ENCODE measurements at regions not wholly inside any gene's neighbourhood (a gene's known extent, or its start where the extent isn't known, plus 50 kb on each side); places are given as distances from the start of the nearest gene placed in this dataset.
"Not testable (repeated sequence)": the region's sequence is repeated elsewhere in the genome, so short reads cannot be mapped to it uniquely, and the experiment has no call there.

DNA sequence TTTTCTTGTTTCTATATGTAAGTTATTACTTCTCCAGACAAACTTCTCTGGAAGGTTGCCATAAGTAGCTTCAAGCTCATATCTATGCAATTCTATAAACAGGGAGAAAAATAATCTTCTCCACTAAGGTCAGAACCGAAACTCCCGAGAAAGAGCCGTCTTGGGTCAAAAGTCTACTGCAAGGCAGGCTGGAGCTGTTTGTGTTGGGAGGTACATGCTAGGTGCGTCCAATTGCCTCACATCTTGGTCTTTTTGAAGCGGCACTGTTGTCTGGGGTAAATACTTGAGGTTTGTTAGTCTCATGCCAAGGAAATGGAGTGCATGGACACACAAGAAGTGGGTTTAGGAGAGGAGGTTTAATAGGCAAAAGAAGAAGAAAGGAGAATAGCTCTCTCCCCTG is 674.7 kb upstream of the TMEM132C start:
- DNase-seq (ENCODE audit: low spot score in 2 of 2), result no peak
- FAIRE-seq, result no peak

DNA sequence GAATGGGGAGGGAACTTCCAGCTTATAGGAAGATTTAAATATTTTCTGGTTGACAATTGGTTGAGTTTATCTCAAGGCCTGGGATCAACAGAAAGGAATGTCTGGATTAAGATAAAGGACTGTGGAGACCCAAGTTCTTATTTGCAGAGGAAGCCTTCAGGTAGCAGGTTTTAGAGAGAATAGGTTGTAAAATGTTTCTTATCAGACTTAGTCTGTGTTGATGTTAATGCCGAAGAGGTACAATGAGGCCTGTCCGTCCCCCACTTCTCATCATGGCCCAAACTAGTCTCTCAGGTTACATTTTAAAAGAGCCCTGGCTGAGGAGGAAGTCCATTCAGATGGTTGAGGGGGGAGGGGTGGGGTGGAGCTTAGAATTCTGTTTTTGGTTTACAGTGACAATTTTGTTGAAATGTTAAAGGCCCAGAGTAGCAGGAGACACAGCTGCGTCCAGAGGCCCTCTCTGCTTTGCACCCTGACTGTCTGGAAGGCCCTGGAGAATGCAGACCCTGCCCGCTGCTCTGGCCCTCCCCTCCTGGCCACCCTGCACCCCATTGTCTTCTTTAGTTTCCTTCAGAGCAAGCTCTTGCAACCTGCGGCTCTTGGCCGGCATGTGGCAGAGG is 672.5 kb upstream of the TMEM132C start:
- FAIRE-seq (no peak), DNase-seq (ENCODE audit: low spot score in 2 of 2) (no peak)

GRCh38 chr12:127595506-127595905 is 671.5 kb upstream of the TMEM132C start:
- DNase-seq (ENCODE audit: low spot score in 2 of 2) (no peak), FAIRE-seq (no peak)

DNA sequence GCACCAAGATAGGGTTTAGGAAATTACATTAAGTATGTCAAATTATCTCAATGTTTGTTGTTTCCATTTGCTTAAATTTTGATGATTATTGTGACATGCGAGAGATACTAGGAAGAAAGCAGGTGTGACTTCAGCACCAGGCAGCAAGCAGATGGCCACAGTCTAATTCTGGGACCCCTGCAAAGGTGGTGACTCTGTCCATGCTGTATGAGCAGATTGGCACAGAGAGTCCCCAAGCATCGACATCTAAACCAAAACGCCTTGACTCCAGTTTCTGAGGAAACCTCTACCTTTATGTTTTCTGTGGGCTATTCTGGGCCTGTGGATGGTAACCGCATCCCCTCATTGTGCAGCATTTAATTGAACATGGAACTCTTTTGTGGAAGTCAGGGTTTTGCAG is 670.1 kb upstream of the TMEM132C start:
- FAIRE-seq (no peak), DNase-seq (ENCODE audit: low spot score in 2 of 2) (no peak)

DNA sequence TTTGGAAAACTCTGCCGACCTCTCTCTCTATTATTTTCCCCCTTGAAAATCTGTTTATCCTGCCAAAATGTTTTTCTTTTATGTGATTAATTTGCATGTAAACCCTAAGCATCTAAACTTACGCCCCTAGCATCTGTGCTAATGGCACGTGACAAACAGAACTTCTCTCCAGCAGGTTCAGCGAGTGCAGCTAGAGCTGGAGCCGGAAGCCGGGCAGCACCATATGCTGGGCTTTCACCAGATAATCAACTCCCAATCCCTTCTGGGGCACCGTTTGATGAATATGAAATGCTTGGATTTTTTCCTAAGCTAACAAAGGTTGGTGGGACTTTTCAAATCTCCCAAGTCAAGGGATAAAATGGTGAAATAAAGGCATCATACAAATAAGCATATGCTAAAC is 667.5 kb upstream of the TMEM132C start:
- FAIRE-seq, result no peak
- DNase-seq (ENCODE audit: low spot score in 2 of 2), result no peak

- DNase-seq (ENCODE audit: low spot score in 2 of 2), result no peak
- FAIRE-seq, result no peak
Measured at GRCh38 chr12:127600211-127600610, 666.8 kb upstream of the TMEM132C start.

- FAIRE-seq (no peak), DNase-seq (ENCODE audit: low spot score in 2 of 2) (no peak)
Measured at GRCh38 chr12:127606476-127607015, 660.4 kb upstream of the TMEM132C start.

DNA sequence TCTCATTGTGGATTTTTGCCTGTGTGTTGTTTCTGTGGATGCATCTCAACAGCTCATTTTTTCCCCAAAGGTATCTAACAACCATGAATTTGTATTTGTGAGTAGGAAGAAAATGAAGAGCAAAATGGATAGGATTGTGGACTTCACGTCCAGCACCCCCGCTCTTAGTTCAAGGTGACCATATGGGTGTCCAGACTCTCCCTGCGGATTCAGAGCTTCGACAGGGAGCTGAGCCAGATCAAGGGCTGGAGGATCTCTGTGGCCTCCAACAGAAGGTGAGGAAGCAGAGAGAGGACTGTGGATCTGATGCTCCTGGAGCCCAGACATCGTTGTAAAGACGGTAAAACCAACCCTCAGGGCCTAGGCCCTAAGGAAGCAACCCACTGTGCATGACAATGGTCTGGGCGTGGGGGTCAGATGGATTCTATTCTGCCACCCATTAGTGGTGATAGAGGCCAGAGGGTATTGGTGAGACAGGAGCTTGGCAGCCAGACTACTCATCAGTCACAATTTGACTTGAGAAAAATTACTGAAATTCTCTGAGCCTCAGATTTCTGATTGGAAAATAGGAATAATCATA is 659.7 kb upstream of the TMEM132C start:
- FAIRE-seq, result no peak
- no peak for DNase-seq (ENCODE audit: low spot score in 2 of 2)

- DNase-seq (ENCODE audit: low spot score in 2 of 2); FAIRE-seq: not testable (repeated sequence)
Measured at GRCh38 chr12:127608359-127608758, 658.6 kb upstream of the TMEM132C start.

DNA sequence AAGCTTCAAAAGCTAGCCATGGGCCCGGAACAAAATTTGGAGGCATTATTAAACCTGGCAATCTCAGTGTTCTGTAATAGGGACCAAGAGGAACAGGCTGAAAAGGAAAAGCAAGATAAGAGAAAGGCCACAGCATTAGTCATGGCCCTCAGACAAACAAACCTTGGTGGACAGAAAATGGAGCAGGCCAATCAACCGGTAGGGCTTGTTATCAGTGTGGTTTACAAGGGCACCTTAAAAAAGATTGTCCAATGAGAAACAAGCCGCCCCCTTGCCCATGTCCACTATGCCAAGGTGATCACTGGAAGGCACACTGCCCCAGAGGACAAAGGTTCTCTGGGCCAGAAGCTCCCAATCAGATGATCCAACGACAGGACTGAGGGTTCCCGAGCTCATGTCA is 653.9 kb upstream of the TMEM132C start:
- DNase-seq (ENCODE audit: low spot score in 2 of 2) (no peak), FAIRE-seq (no peak)

GRCh38 chr12:127619869-127620734 is 646.9 kb upstream of the TMEM132C start:
- FAIRE-seq (no peak), DNase-seq (ENCODE audit: low spot score in 2 of 2) (no peak)

DNA sequence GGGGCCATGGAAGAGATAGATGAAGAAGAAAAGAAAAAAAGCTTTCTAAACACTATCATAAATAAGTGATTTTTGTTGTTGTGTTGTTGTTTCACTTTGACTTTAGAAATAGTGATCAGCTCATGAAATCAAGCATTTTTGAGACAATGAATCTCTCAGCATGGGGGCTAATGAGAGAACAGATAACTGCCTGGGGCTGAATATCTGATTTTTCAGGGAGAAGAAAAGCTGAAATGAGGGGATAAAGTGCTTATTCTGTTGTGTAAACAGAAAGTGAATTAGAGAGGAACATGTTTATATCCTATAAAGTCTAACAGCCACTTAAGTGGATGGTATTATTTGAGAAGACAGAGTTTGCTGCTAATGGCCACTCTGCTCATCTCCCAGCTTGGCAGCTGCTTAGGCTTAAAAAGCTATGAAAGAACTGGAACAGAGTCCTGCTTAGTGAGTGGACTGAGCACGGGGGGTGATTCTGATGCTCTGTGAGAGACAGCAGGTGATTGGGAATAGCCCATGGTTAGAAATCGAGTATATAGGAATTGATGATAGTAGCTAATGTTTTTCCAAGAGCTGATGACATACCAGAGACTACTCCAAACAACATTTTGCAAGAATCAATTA is 646.1 kb upstream of the TMEM132C start:
- DNase-seq (ENCODE audit: low spot score in 2 of 2), result no peak

GRCh38 chr12:127621366-127621765 is 645.6 kb upstream of the TMEM132C start:
- FAIRE-seq (no peak), DNase-seq (ENCODE audit: low spot score in 2 of 2) (no peak)

More for the DNA sequence above, 646.1 kb upstream of the TMEM132C start:
- no peak for FAIRE-seq

GRCh38 chr12:127623362-127623761 is 643.6 kb upstream of the TMEM132C start:
- FAIRE-seq (no peak), DNase-seq (ENCODE audit: low spot score in 2 of 2) (no peak)

- no peak for DNase-seq (ENCODE audit: low spot score in 2 of 2)
- FAIRE-seq, result no peak
Measured at GRCh38 chr12:127625176-127625771, 641.7 kb upstream of the TMEM132C start.

GRCh38 chr12:127628645-127629044 is 638.3 kb upstream of the TMEM132C start:
- FAIRE-seq (no peak), DNase-seq (ENCODE audit: low spot score in 2 of 2) (no peak)

DNA sequence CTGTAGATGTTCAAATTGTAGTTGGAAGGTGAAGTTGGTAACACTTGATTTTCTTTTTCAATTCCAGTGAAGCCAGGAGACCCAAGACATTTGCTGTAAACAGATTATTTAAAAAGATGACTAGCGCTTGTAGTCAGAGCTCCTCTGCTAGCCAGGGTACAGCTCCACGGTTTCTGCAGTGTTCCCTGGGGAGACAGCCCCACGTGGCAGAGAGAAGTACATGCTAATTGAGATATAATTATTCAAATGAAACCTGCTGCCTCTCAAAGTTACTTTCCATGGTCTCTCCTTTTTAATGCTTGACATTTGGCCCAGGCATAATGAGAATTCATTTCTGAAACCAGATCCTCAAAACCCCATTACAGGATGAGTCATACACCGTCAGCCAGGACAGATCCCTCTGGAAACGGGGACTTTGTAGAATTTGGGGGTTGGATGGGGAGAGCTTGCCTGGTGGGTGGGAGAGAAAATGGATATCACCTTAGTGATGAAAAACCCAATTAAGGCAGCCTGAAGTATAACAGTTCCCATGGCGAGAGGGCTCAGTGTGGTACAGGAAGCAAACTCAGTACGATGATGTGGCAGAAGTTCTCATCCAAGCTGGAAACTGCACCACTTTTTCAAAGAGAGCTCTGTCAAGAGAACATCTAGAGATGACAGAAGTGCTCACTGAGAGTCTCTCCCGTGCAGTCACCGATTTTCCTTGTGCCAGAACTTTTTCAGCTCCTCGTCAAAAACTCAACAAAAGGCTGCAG is 637.7 kb upstream of the TMEM132C start:
- no peak for FAIRE-seq
- DNase-seq (ENCODE audit: low spot score in 2 of 2), result no peak

- DNase-seq (ENCODE audit: low spot score in 2 of 2), result no peak
- FAIRE-seq, result no peak
Measured at GRCh38 chr12:127632461-127632860, 634.5 kb upstream of the TMEM132C start.

GRCh38 chr12:127635838-127636237 is 631.1 kb upstream of the TMEM132C start:
- DNase-seq (ENCODE audit: low spot score in 2 of 2) (no peak), FAIRE-seq (no peak)

DNA sequence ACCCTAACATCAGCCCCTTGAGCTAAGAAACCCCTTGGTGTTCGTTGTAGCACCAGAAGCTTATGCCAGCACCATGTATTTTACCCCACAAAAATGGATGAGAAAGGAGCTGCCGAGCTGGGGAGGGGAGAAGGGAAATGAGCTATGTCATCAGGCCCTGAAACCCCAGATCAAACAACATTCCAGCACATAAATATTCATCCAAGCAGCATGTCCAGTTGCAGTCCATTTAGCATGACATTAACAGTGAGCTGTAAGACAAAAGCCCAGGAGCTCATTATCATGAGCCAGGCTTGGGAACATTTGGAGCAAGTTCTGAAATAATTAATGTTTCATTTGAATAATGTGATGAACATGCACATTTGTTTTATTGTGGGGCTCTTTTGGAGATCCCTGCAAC is 630.1 kb upstream of the TMEM132C start:
- FAIRE-seq (no peak), DNase-seq (ENCODE audit: low spot score in 2 of 2) (no peak)

All from frontal cortex (tissue), 3 donors.